Muscle of leg (tissue), 3 donors: ENCODE measurements at regions not wholly inside any gene's neighbourhood (a gene's known extent, or its start where the extent isn't known, plus 50 kb on each side); places are given as distances from the start of the nearest gene placed in this dataset.
A peak's percentile ranks its signal among the peaks of the same experiment; 100 is the strongest.

Experiments
- DNase-seq: peaks from one replicate; pipeline ENCODE4 v3.0.0; 2013
- H3K27ac ChIP-seq: one replicate; pipeline ENCODE4 v1.5.1; 2013; ENCODE audit warnings: mild to moderate bottlenecking, low read length, control low read depth
- H3K27me3 ChIP-seq: one replicate; pipeline ENCODE4 v1.6.1; 2013; ENCODE audit warnings: low read length; ENCODE audit not compliant: control insufficient read depth, insufficient read depth
- H3K36me3 ChIP-seq: one replicate; pipeline ENCODE4 v1.6.1; 2013; ENCODE audit warnings: low read length; ENCODE audit not compliant: control insufficient read depth, insufficient read depth
- H3K4me1 ChIP-seq: one replicate; pipeline ENCODE4 v1.6.1; 2013; ENCODE audit warnings: low read length; ENCODE audit not compliant: control insufficient read depth, insufficient read depth
- H3K4me3 ChIP-seq: one replicate; pipeline ENCODE4 v1.5.1; 2013; ENCODE audit warnings: low read length, control low read depth
- H3K9me3 ChIP-seq: replicated peaks from 2 replicates; pipeline ENCODE4 v1.6.1; 2013; ENCODE audit warnings: low read depth, low read length; ENCODE audit not compliant: control insufficient read depth
- WGBS: methylation state at CpG from one replicate; pipeline ENCODE4 v1.1.5; 2013; ENCODE audit warnings: missing lambda C conversion rate; ENCODE audit not compliant: insufficient coverage; 5-methylcytosine and 5-hydroxymethylcytosine counted together

- peak; percentile 23 for DNase-seq
- H3K36me3 ChIP-seq, result no peaks in the 10 kb centered on the region
- H3K4me1 ChIP-seq, result no peaks in the 10 kb centered on the region
- WGBS, result no CpG with 5 or more reads among the region's 1 CpG
- no peak overlapping the region for H3K27ac ChIP-seq
- no peak overlapping the region for H3K4me3 ChIP-seq
- H3K27me3 ChIP-seq, result no peaks in the 10 kb centered on the region
- no peaks in the 10 kb centered on the region for H3K9me3 ChIP-seq
These were observed 324.4 kb downstream of the BRINP1 start for GRCh38 chr9:119044806-119045205.

- WGBS, result no CpG with 5 or more reads among the region's 4 CpGs
- no peak overlapping the region for H3K27ac ChIP-seq
- no peak overlapping the region for H3K4me3 ChIP-seq
These were observed 321.5 kb downstream of the BRINP1 start for GRCh38 chr9:119047513-119048307.

GRCh38 chr9:119050281-119050680, 319.0 kb downstream of the BRINP1 start:
- no peaks in the 10 kb centered on the region for H3K36me3 ChIP-seq
- H3K4me1 ChIP-seq, result no peaks in the 10 kb centered on the region
- no peaks in the 10 kb centered on the region for H3K9me3 ChIP-seq
- DNase-seq, result no peak
- no peak overlapping the region for H3K27ac ChIP-seq
- no peaks in the 10 kb centered on the region for H3K27me3 ChIP-seq
- no peak overlapping the region for H3K4me3 ChIP-seq

More at GRCh38 chr9:119047513-119048307, 321.5 kb downstream of the BRINP1 start:
- Histone ChIP-seq H3K9me3 (no peaks in the 10 kb centered on the region), H3K27me3 (no peaks in the 10 kb centered on the region), H3K36me3 (no peaks in the 10 kb centered on the region), H3K4me1 (no peaks in the 10 kb centered on the region)
- DNase-seq, result no peak

- no peak for DNase-seq
- Histone ChIP-seq H3K4me1 (no peaks in the 10 kb centered on the region), H3K4me3 (no peak overlapping the region), H3K9me3 (no peaks in the 10 kb centered on the region), H3K27me3 (no peaks in the 10 kb centered on the region), H3K27ac (no peak overlapping the region), H3K36me3 (no peaks in the 10 kb centered on the region)
- WGBS, result 57% methylated on average over 5 of the region's 10 CpGs
These were observed 316.8 kb downstream of the BRINP1 start for GRCh38 chr9:119052339-119053030.

GRCh38 chr9:119053070-119053469, 316.2 kb downstream of the BRINP1 start:
- no CpG with 5 or more reads among the region's 1 CpG for WGBS

GRCh38 chr9:119060629-119061385, 308.4 kb downstream of the BRINP1 start:
- no CpG with 5 or more reads among the region's 2 CpGs for WGBS
- DNase-seq, result no peak
- no peaks in the 10 kb centered on the region for H3K9me3 ChIP-seq
- H3K4me3 ChIP-seq, result no peak overlapping the region
- H3K27ac ChIP-seq, result no peak overlapping the region
- H3K27me3 ChIP-seq, result no peaks in the 10 kb centered on the region
- no peaks in the 10 kb centered on the region for H3K36me3 ChIP-seq
- H3K4me1 ChIP-seq, result no peaks in the 10 kb centered on the region

More at GRCh38 chr9:119053070-119053469, 316.2 kb downstream of the BRINP1 start:
- H3K9me3 ChIP-seq, result no peaks in the 10 kb centered on the region
- H3K36me3 ChIP-seq, result no peaks in the 10 kb centered on the region
- H3K4me1 ChIP-seq, result no peaks in the 10 kb centered on the region
- H3K27me3 ChIP-seq, result no peaks in the 10 kb centered on the region
- no peak for DNase-seq
- no peak overlapping the region for H3K4me3 ChIP-seq
- no peak overlapping the region for H3K27ac ChIP-seq

GRCh38 chr9:119071636-119072035, 297.6 kb downstream of the BRINP1 start:
- no peaks in the 10 kb centered on the region for H3K4me1 ChIP-seq
- peaks cover 2% of the 10 kb centered on the region for H3K9me3 ChIP-seq
- H3K27ac ChIP-seq, result no peak overlapping the region
- no peak for DNase-seq
- no peak overlapping the region for H3K4me3 ChIP-seq
- no peaks in the 10 kb centered on the region for H3K36me3 ChIP-seq
- no peaks in the 10 kb centered on the region for H3K27me3 ChIP-seq

GRCh38 chr9:119074017-119074416, 295.2 kb downstream of the BRINP1 start:
- Histone ChIP-seq H3K4me1 (no peaks in the 10 kb centered on the region), H3K27me3 (no peaks in the 10 kb centered on the region), H3K9me3 (no peaks in the 10 kb centered on the region), H3K27ac (no peak overlapping the region), H3K36me3 (no peaks in the 10 kb centered on the region), H3K4me3 (no peak overlapping the region)
- no peak for DNase-seq
- WGBS, result 28% methylated on average over 3 of the region's 4 CpGs

GRCh38 chr9:119078015-119078414, 291.2 kb downstream of the BRINP1 start:
- no peak for DNase-seq
- Histone ChIP-seq H3K4me1 (no peaks in the 10 kb centered on the region), H3K9me3 (no peaks in the 10 kb centered on the region), H3K4me3 (no peak overlapping the region), H3K27ac (no peak overlapping the region), H3K27me3 (no peaks in the 10 kb centered on the region), H3K36me3 (no peaks in the 10 kb centered on the region)
- WGBS, result no CpG with 5 or more reads among the region's 1 CpG

GRCh38 chr9:119083673-119084072, 285.6 kb downstream of the BRINP1 start:
- no peak for DNase-seq
- H3K36me3 ChIP-seq, result no peaks in the 10 kb centered on the region
- H3K27ac ChIP-seq, result no peak overlapping the region
- 60% methylated on average over 3 of the region's 3 CpGs for WGBS
- H3K9me3 ChIP-seq, result no peaks in the 10 kb centered on the region
- H3K4me3 ChIP-seq, result no peak overlapping the region
- H3K4me1 ChIP-seq, result no peaks in the 10 kb centered on the region
- no peaks in the 10 kb centered on the region for H3K27me3 ChIP-seq
